ENCODE measurements at regions not wholly inside any gene's neighbourhood (a gene's known extent, or its start where the extent isn't known, plus 50 kb on each side); places are given as distances from the start of the nearest gene placed in this dataset.

GRCh38 chr10:4150676-4151075 is 365.7 kb upstream of the KLF6 start:
- TF ChIP-seq CTCF (IDR thresholded peaks at IDR 0.05; ENCODE audit: poor library complexity) (no peak), EZH2 (IDR thresholded peaks at IDR 0.05; ENCODE audit: borderline replicate concordance) (no peak)
